H1 (cell line): ENCODE measurements at regions not wholly inside any gene's neighbourhood (a gene's known extent, or its start where the extent isn't known, plus 50 kb on each side); places are given as distances from the start of the nearest gene placed in this dataset.

Source experiments
- BRCA1 ChIP-seq: IDR thresholded peaks from 2 replicates; pipeline ENCODE4 v1.6.1; 2012; ENCODE audit warnings: low read depth, low read length, improper control_type of control experiment
- CBX5 ChIP-seq: fragments of 300-800, 300-1000 bp; sonication (generic); IDR thresholded peaks from 2 replicates; pipeline ENCODE4 v1.7.1; 2016; ENCODE audit warnings: antibody characterized with exemption, low read length, low read depth
- EZH2 ChIP-seq: fragments of 200-600 bp; sonication (generic); IDR thresholded peaks from 2 replicates; pipeline ENCODE4 v1.7.1; 2012; ENCODE audit warnings: low read depth, mild to moderate bottlenecking, moderate library complexity, low read length, inconsistent platforms; ENCODE audit not compliant: severe bottlenecking

DNA sequence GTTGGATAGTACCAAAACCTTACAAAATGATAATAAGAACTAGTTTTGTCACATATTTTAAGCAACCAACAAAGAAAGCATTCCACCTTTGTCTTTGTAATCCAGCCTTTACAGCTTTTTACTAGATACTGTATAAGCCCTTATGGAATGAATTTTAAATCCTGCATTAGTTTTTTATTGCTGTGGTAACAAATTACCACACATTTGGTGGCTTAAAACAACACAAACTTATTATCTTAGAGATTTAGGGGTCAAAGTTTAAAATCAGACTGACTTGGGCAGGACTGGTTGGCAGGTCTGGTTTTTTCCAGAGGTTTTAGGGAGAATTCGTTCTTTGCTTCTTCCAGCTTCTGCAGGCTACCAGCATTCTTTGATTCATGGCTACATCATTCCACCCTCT, 108.5 kb upstream of the NLGN1 start (continued):
- TF ChIP-seq BRCA1 = no peak
- no peak for TF ChIP-seq EZH2
- no peak for TF ChIP-seq CBX5
